Naive thymus-derived CD4-positive, alpha-beta T cell (primary cell): ENCODE measurements at regions not wholly inside any gene's neighbourhood (a gene's known extent, or its start where the extent isn't known, plus 50 kb on each side); places are given as distances from the start of the nearest gene placed in this dataset.

Experiments
- ATAC-seq: fragments of 150-1000 bp; cut with Tn5 transposase; 2 replicates; pipeline ENCODE4 v1.10.0; 2021; ENCODE audit warnings: mild to moderate bottlenecking, moderate library complexity
- CTCF ChIA-PET: fragments of 350-600 bp; sonication (Branson Sonifier 250); formaldehyde crosslinking; loops from one replicate; lab custom pipeline; 2021; ENCODE audit warnings: antibody characterized with exemption; lab: Charles Lee
- POLR2A ChIA-PET: fragments of 350-600 bp; sonication (Branson Sonifier 250); formaldehyde crosslinking; loops from one replicate; lab custom pipeline; 2021; ENCODE audit warnings: antibody characterized with exemption, inconsistent platforms; lab: Charles Lee
- DNase-seq, 9 donors: peaks; one replicate each; pipeline versions ENCODE4 v3.0.0 to v3.0.0-alpha.2; 2020 to 2022; ENCODE audit warnings: mixed read lengths in 1 of 9
- H3K27ac ChIP-seq: one replicate; pipeline ENCODE4 v1.7.0; 2013; ENCODE audit warnings: mild to moderate bottlenecking, low read depth, low read length, moderate library complexity
- H3K27me3 ChIP-seq, 2 donors: one replicate each; pipeline ENCODE4 v1.7.0; 2013; ENCODE audit warnings: low read length in 2 of 2, mild to moderate bottlenecking in 2 of 2, moderate library complexity in 2 of 2; ENCODE audit not compliant: control insufficient read depth in 2 of 2, insufficient read depth in 2 of 2
- H3K36me3 ChIP-seq, 3 experiments: 1 replicate in 2 of 3; 2 replicates in 1 of 3; pipeline ENCODE4 v1.7.0; 2013; ENCODE audit warnings: low read length in 3 of 3, mild to moderate bottlenecking in 3 of 3, moderate library complexity in 1 of 3; ENCODE audit not compliant: insufficient read depth in 3 of 3, control insufficient read depth in 2 of 3
- H3K4me1 ChIP-seq, 2 donors: one replicate each; pipeline ENCODE4 v1.7.0; 2013; ENCODE audit warnings: low read length in 2 of 2, mild to moderate bottlenecking in 2 of 2, moderate library complexity in 1 of 2; ENCODE audit not compliant: control insufficient read depth in 2 of 2, insufficient read depth in 2 of 2
- H3K4me3 ChIP-seq: 2 replicates; pipeline ENCODE4 v1.7.0; 2013; ENCODE audit warnings: mild to moderate bottlenecking, low read length
- H3K9me3 ChIP-seq, 3 experiments: 1 replicate in 2 of 3; 2 replicates in 1 of 3; pipeline ENCODE4 v1.7.0; 2013; ENCODE audit warnings: low read length in 3 of 3; ENCODE audit not compliant: control insufficient read depth in 2 of 3
- H3K27ac Mint-ChIP-seq, 9 donors: one replicate each; pipeline ENCODE4 v1.8.0; 2020 to 2022; ENCODE audit warnings: mixed read lengths in 9 of 9, mild to moderate bottlenecking in 8 of 9, moderate library complexity in 5 of 9, inconsistent platforms in 2 of 9
- H3K27me3 Mint-ChIP-seq, 5 donors: one replicate each; pipeline ENCODE4 v1.8.0; 2021 to 2022; ENCODE audit warnings: mixed read lengths in 5 of 5, mild to moderate bottlenecking in 1 of 5
- H3K36me3 Mint-ChIP-seq, 5 donors: one replicate each; pipeline ENCODE4 v1.8.0; 2020 to 2022; ENCODE audit warnings: mixed read lengths in 5 of 5, mild to moderate bottlenecking in 3 of 5, inconsistent platforms in 1 of 5
- H3K4me1 Mint-ChIP-seq, 7 donors: one replicate each; pipeline ENCODE4 v1.8.0; 2020 to 2022; ENCODE audit warnings: mixed read lengths in 7 of 7, mild to moderate bottlenecking in 3 of 7, inconsistent platforms in 1 of 7
- H3K4me3 Mint-ChIP-seq, 10 donors: one replicate each; pipeline ENCODE4 v1.8.0; 2020 to 2022; ENCODE audit warnings: mild to moderate bottlenecking in 10 of 10, mixed read lengths in 10 of 10, moderate library complexity in 6 of 10, inconsistent platforms in 2 of 10
- H3K9me3 Mint-ChIP-seq, 11 donors: one replicate each; pipeline ENCODE4 v1.8.0; 2020 to 2022; ENCODE audit warnings: mixed read lengths in 11 of 11, mild to moderate bottlenecking in 4 of 11, inconsistent platforms in 1 of 11, moderate library complexity in 1 of 11
- intact Hi-C, 2 donors: fragments of 100-400 bp; cut with micrococcal nuclease; formaldehyde crosslinking; loops; one replicate each; pipeline ENCODE4 v1.15.1; 2023

DNA sequence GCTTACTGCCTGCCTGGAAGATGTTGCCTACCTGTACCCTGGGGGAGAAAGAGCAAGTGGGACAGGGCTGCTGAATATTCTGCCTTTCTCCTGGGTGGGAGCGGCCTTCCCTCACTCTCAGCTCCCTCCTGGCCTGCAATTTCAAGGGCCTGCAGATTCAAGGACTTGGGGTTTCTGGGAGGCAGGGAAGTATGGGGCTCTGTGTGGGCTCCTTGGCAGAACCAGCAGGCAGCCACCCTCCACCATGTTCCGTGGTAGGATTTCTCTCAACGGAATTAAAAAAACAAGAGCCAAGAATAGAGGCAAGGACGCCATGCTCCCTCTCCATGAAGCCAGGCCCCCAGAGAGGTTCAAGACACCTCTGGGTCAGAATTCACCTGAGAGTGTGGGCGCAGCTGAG lies 127.7 kb downstream of the NAV1 start:
- POLR2A ChIA-PET: no interaction called here
- Histone ChIP-seq H3K9me3 (no peaks in the 10 kb centered on the region), H3K4me3 (no peak overlapping the region), H3K27ac (no peak overlapping the region), H3K4me1 (no peaks in the 10 kb centered on the region), H3K36me3 (no peaks in the 10 kb centered on the region), H3K27me3 (no peaks in the 10 kb centered on the region)
- Mint-ChIP-seq H3K4me1 (peaks cover 0 to 4% (median 0%) of the 10 kb centered on the region in 7 donors), H3K27me3 (peaks cover 0 to 9% (median 3%) of the 10 kb centered on the region in 5 donors), H3K4me3 (no peak overlapping the region), H3K36me3 (peaks cover 0 to 5% (median 0%) of the 10 kb centered on the region in 5 donors), H3K27ac (no peak overlapping the region), H3K9me3 (no peaks in the 10 kb centered on the region)
- CTCF ChIA-PET: no interaction called here
- ATAC-seq (no peak), DNase-seq (no peak)
- intact Hi-C loops: no loop called here

DNA sequence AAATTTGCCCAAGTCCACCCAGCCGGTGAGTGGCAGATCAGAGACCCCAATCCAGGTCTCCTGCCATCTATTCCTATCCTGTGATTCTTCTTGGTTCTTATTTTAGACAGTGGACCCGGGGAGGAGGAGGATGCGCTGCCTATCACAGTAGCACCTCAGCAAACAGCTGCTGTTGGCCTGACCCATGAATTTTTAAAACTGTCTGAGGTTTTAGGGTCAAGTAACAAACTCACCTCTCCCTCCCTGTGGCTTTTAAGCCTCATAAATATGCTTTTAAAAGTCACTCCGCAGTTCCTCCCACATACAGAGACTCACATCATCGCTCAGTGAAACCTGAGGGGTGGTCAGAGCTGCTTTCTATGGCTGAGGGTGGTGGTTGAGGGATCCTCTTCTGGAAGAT lies 128.6 kb downstream of the NAV1 start:
- H3K4me3 Mint-ChIP-seq: no peak overlapping the region
- Histone ChIP-seq H3K9me3 (no peaks in the 10 kb centered on the region), H3K36me3 (no peaks in the 10 kb centered on the region), H3K27me3 (no peaks in the 10 kb centered on the region), H3K27ac (no peak overlapping the region), H3K4me1 (no peaks in the 10 kb centered on the region), H3K4me3 (no peak overlapping the region)
- peaks cover 0 to 4% (median 0%) of the 10 kb centered on the region in 7 donors for H3K4me1 Mint-ChIP-seq
- H3K27ac Mint-ChIP-seq: no peak overlapping the region
- ATAC-seq (no peak), DNase-seq (no peak)
- H3K9me3 Mint-ChIP-seq: no peaks in the 10 kb centered on the region
- ChIA-PET CTCF (no interaction called here), POLR2A (no interaction called here)
- peaks cover 0 to 9% (median 3%) of the 10 kb centered on the region in 5 donors for H3K27me3 Mint-ChIP-seq
- intact Hi-C loops: no loop called here
- H3K36me3 Mint-ChIP-seq: peaks cover 0 to 5% (median 0%) of the 10 kb centered on the region in 5 donors

DNA sequence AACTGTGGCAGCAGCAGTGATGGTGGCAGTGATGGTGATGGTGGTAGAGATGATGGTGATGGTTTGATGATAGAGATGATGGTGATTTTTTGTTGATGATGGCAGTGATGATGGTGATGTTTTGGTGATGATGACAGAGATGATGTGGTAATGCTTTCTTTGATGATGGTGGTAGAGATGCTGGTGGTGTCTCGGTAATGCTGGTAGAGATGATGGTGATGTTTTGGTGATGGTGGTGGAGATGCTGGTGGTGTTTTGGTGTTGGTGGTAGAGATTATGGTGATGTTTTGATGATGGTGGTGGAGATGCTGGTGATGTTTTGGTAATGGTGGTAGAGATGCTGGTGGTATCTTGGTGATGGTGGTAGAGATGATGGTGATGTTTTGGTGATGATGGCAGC lies 131.6 kb downstream of the NAV1 start:
- no peaks in the 10 kb centered on the region for H3K36me3 ChIP-seq
- Mint-ChIP-seq H3K9me3 (peaks cover 0 to 1% (median 0%) of the 10 kb centered on the region in 11 donors), H3K27ac (no peak overlapping the region), H3K4me3 (no peak overlapping the region), H3K36me3 (peaks cover 0 to 5% (median 0%) of the 10 kb centered on the region in 5 donors), H3K4me1 (peaks cover 0 to 8% (median 4%) of the 10 kb centered on the region in 7 donors), H3K27me3 (peaks cover 0 to 18% (median 9%) of the 10 kb centered on the region in 5 donors)
- ChIA-PET POLR2A (no interaction called here), CTCF (no interaction called here)
- H3K4me1 ChIP-seq: no peaks in the 10 kb centered on the region
- no peak overlapping the region for H3K4me3 ChIP-seq
- DNase-seq (no peak), ATAC-seq (no peak)
- no peak overlapping the region for H3K27ac ChIP-seq
- H3K9me3 ChIP-seq: no peaks in the 10 kb centered on the region
- no peaks in the 10 kb centered on the region for H3K27me3 ChIP-seq
- intact Hi-C loops: no loop called here

DNA sequence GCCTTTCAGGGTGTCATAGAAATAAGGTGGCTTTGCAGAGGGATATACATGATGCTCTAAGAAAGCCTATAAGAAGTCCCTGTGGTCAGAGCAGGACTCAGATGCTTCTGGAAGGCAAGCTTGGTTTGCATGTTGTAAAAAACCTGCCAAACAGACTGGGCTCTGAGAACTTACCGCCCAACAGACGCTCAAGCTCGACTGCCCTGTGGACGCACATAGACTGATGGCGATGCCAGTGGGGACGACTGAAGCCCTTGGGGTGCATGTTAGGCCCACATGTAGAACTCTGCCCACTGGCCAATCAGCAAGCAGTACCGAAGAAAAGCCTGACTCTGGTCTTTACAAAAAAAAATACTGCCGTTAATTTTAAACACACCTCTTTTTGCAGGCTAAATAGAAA lies 133.8 kb downstream of the NAV1 start:
- no peaks in the 10 kb centered on the region for H3K36me3 ChIP-seq
- H3K27ac ChIP-seq: no peak overlapping the region
- no peak overlapping the region for H3K4me3 ChIP-seq
- Mint-ChIP-seq H3K9me3 (peaks cover 0 to 1% (median 0%) of the 10 kb centered on the region in 11 donors), H3K27me3 (peaks cover 0 to 21% (median 5%) of the 10 kb centered on the region in 5 donors), H3K27ac (no peak overlapping the region), H3K4me3 (no peak overlapping the region), H3K36me3 (peaks cover 0 to 5% (median 0%) of the 10 kb centered on the region in 5 donors), H3K4me1 (peaks cover 0 to 8% (median 4%) of the 10 kb centered on the region in 7 donors)
- no peaks in the 10 kb centered on the region for H3K27me3 ChIP-seq
- H3K4me1 ChIP-seq: no peaks in the 10 kb centered on the region
- intact Hi-C loops: no loop called here
- no peaks in the 10 kb centered on the region for H3K9me3 ChIP-seq
- DNase-seq: no peak
- CTCF ChIA-PET: no interaction called here
- POLR2A ChIA-PET: no interaction called here
- no peak for ATAC-seq

DNA sequence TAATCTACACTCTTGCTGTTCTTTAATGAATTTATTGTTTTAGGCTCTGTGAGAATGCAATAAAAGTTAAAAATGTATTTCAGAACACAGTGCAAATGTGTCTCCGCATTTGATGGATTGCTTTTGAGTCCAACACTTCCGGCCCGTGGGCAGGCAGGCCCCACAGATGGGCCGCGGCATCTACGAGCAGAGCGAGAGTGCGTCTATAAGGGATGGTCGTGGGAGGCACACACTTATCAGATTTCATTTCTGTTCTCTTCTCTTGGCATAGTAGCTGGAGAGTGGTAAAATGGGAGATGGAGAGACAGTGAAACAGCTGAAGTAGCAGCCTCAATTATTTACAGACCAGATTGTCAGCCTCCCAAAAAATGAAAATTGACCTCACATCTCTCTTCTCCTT lies 134.2 kb downstream of the NAV1 start:
- no peak overlapping the region for H3K4me3 ChIP-seq
- peak overlapping the region in 1 of 10 donors; percentile 9 for H3K4me3 Mint-ChIP-seq
- CTCF ChIA-PET: no interaction called here

DNA sequence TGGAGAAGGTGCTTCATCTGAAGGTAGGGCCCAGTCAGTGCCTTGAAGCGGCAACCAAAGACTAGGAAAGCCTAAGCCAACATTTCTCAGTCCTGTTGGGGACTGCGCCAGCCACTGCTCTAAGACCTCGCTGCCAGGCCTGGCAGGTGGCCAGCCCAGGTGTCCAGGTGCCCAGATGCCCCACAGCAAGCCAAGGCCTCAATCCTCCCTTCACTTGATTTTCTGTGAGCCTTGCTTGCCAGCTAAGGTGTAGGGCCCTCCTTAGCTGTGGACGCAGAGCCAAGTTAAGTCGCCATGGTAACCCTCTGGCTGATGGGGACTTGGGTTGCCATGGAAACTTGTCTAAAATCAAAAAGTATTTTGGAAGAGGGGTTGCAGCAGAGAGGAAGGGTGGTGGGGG lies 135.0 kb downstream of the NAV1 start:
- ATAC-seq: no peak
- H3K9me3 ChIP-seq: no peaks in the 10 kb centered on the region
- Mint-ChIP-seq H3K4me1 (peaks cover 0 to 7% (median 4%) of the 10 kb centered on the region in 7 donors), H3K27ac (no peak overlapping the region), H3K9me3 (peaks cover 0 to 1% (median 0%) of the 10 kb centered on the region in 11 donors), H3K4me3 (no peak overlapping the region), H3K36me3 (peaks cover 0 to 4% (median 0%) of the 10 kb centered on the region in 5 donors), H3K27me3 (peaks cover 0 to 21% (median 5%) of the 10 kb centered on the region in 5 donors)
- H3K4me1 ChIP-seq: no peaks in the 10 kb centered on the region
- DNase-seq: no peak
- no peak overlapping the region for H3K4me3 ChIP-seq
- intact Hi-C loops: no loop called here
- no peaks in the 10 kb centered on the region for H3K36me3 ChIP-seq
- CTCF ChIA-PET: no interaction called here
- POLR2A ChIA-PET: no interaction called here
- no peaks in the 10 kb centered on the region for H3K27me3 ChIP-seq
- H3K27ac ChIP-seq: no peak overlapping the region

More for the DNA sequence above, 134.2 kb downstream of the NAV1 start:
- H3K36me3 ChIP-seq: no peaks in the 10 kb centered on the region
- ATAC-seq: no peak
- no peak for DNase-seq
- peaks cover 0 to 5% (median 0%) of the 10 kb centered on the region in 5 donors for H3K36me3 Mint-ChIP-seq
- intact Hi-C loops: no loop called here
- H3K27ac Mint-ChIP-seq: no peak overlapping the region
- H3K9me3 ChIP-seq: no peaks in the 10 kb centered on the region
- peaks cover 0 to 8% (median 4%) of the 10 kb centered on the region in 7 donors for H3K4me1 Mint-ChIP-seq
- peaks cover 0 to 1% (median 0%) of the 10 kb centered on the region in 11 donors for H3K9me3 Mint-ChIP-seq
- no peaks in the 10 kb centered on the region for H3K4me1 ChIP-seq
- H3K27me3 ChIP-seq: no peaks in the 10 kb centered on the region
- POLR2A ChIA-PET: no interaction called here
- H3K27ac ChIP-seq: no peak overlapping the region
- H3K27me3 Mint-ChIP-seq: peaks cover 0 to 21% (median 5%) of the 10 kb centered on the region in 5 donors

DNA sequence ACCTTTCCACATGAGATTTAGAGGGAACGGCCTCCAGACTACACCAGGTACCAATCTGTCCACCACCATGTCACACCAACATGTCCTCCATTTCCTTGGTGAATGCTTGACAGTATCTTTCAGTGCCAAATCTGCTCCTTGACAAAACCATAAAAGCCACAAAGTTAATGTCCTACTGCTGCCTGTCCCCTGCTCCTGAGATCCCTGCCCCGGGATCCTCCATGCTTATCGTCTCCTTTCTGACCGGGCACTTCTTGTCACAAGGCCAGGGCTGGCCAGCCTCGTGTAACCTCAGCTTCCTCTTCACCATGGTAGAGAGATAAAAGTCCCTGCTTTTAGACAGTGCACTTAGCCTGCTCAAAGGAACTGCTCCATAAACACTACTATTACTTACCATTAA lies 136.2 kb downstream of the NAV1 start:
- Mint-ChIP-seq H3K36me3 (peaks cover 0 to 3% (median 0%) of the 10 kb centered on the region in 5 donors), H3K27ac (no peak overlapping the region), H3K4me3 (no peak overlapping the region), H3K27me3 (peaks cover 0 to 17% (median 8%) of the 10 kb centered on the region in 5 donors), H3K9me3 (peaks cover 0 to 4% (median 0%) of the 10 kb centered on the region in 11 donors), H3K4me1 (peaks cover 0 to 6% (median 4%) of the 10 kb centered on the region in 7 donors)
- ATAC-seq (peak; percentile 58), DNase-seq (no peak)
- no peaks in the 10 kb centered on the region for H3K36me3 ChIP-seq
- H3K4me3 ChIP-seq: no peak overlapping the region
- no peaks in the 10 kb centered on the region for H3K27me3 ChIP-seq
- POLR2A ChIA-PET: no interaction called here
- H3K27ac ChIP-seq: no peak overlapping the region
- CTCF ChIA-PET: no interaction called here
- H3K4me1 ChIP-seq: no peaks in the 10 kb centered on the region
- intact Hi-C loops: no loop called here
- no peaks in the 10 kb centered on the region for H3K9me3 ChIP-seq
